DOHH2 (cell line): ENCODE measurements at regions not wholly inside any gene's neighbourhood (a gene's known extent, or its start where the extent isn't known, plus 50 kb on each side); places are given as distances from the start of the nearest gene placed in this dataset.

Experiments
- H3F3A ChIP-seq: fragments of 200-600 bp; sonication (generic), shearing (Covaris generic); 2 replicates; pipeline ENCODE4 v1.6.0; 2016; ENCODE audit warnings: antibody characterized with exemption, mild to moderate bottlenecking; ENCODE audit not compliant: control insufficient read depth, insufficient read depth
- H3K27ac ChIP-seq: fragments of 200-600 bp; sonication (generic); 2 replicates; pipeline ENCODE4 v1.5.1; 2014; ENCODE audit warnings: low read depth, mild to moderate bottlenecking, low read length, moderate library complexity
- H3K27me3 ChIP-seq: fragments of 200-600 bp; sonication (generic); 2 replicates; pipeline ENCODE4 v1.6.1; 2014; ENCODE audit warnings: mild to moderate bottlenecking, low read length, mixed read lengths; ENCODE audit not compliant: control insufficient read depth
- H3K36me3 ChIP-seq: fragments of 200-600 bp; sonication (generic); 2 replicates; pipeline ENCODE4 v1.6.1; 2014; ENCODE audit warnings: mild to moderate bottlenecking, low read length, moderate library complexity, mixed read lengths; ENCODE audit not compliant: control insufficient read depth
- H3K4me1 ChIP-seq: fragments of 200-600 bp; sonication (generic); 2 replicates; pipeline ENCODE4 v1.6.1; 2014; ENCODE audit warnings: mild to moderate bottlenecking, low read length, mixed read lengths; ENCODE audit not compliant: control insufficient read depth
- H3K4me2 ChIP-seq: fragments of 200-600 bp; sonication (generic); 2 replicates; pipeline ENCODE4 v1.6.0; 2014; ENCODE audit warnings: mild to moderate bottlenecking, low read length, moderate library complexity
- H3K4me3 ChIP-seq: fragments of 200-600 bp; sonication (generic); 2 replicates; pipeline ENCODE4 v1.5.1; 2014; ENCODE audit warnings: mild to moderate bottlenecking, low read length, mixed read lengths
- H3K79me2 ChIP-seq: fragments of 200-600 bp; sonication (generic); 2 replicates; pipeline ENCODE4 v1.6.1; 2014; ENCODE audit warnings: mild to moderate bottlenecking, low read length, mixed read lengths; ENCODE audit not compliant: control insufficient read depth
- H3K9me2 ChIP-seq: fragments of 200-600 bp; sonication (generic); replicated peaks from 2 replicates; pipeline ENCODE4 v1.6.1; 2014; ENCODE audit warnings: mild to moderate bottlenecking, low read length, mixed read lengths; ENCODE audit not compliant: control insufficient read depth
- H3K9me3 ChIP-seq: fragments of 200-600 bp; sonication (generic); 2 replicates; pipeline ENCODE4 v1.6.1; 2014; ENCODE audit warnings: antibody characterized with exemption, low read length, mixed read lengths; ENCODE audit not compliant: control insufficient read depth, insufficient read depth
- H4K20me1 ChIP-seq: fragments of 200-600 bp; sonication (generic); 2 replicates; pipeline ENCODE4 v1.6.0; 2014; ENCODE audit warnings: low read depth, mild to moderate bottlenecking, antibody characterized with exemption, low read length, moderate library complexity; ENCODE audit not compliant: control insufficient read depth, insufficient read depth
- EZH2phosphoT487 ChIP-seq: fragments of 200-600 bp; sonication (generic); IDR thresholded peaks from 2 replicates; pipeline ENCODE4 v1.6.1; 2017; ENCODE audit warnings: borderline replicate concordance, mild to moderate bottlenecking, antibody characterized with exemption, low read length, moderate library complexity, mixed read lengths
- TF ChIP-seq, protein P1 (sequence below): fragments of 200-600 bp; sonication (generic); IDR thresholded peaks from one replicate; pipeline ENCODE4 v1.5.1; 2014; ENCODE audit warnings: antibody characterized with exemption, mild to moderate bottlenecking, low read depth, low read length; ENCODE audit not compliant: poor library complexity, severe bottlenecking

DNA sequence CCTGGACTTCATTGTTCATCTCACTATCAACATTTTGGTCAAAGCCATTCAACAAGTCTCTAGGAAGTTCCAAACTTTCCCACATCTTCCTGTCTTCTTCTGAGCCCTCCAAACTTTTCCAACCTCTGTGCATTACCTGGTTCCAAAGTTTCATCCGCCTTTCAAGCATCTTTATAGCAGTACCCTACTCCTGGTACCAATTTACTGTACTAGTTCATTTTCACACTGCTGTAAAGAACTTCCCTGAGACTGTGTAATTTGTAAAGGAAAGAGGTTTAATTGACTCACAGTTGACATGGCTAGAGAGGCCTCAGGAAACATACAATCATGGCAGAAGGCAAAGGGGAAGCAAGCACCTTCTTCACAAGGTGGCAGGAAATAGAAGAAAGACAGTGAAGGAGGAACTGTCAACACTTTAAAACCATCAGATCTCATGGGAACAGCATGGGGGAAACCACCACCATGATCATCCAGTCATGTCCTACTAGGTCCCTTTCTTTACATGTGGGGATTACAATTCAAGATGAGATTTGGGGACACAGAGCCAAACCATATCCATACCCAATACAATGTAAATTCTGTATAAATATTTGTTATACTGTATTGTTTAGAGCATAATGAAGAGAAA is 109.7 kb downstream of the C12orf75 start:
- Histone ChIP-seq H3K36me3 (no peaks in the 10 kb centered on the region), H3K4me2 (no peak overlapping the region), H4K20me1 (no peaks in the 10 kb centered on the region), H3K4me1 (no peaks in the 10 kb centered on the region), H3K27ac (no peak overlapping the region), H3K9me2 (no peaks in the 10 kb centered on the region), H3K4me3 (no peak overlapping the region), H3K79me2 (no peaks in the 10 kb centered on the region), H3F3A (no peaks in the 10 kb centered on the region), H3K9me3 (no peaks in the 10 kb centered on the region), H3K27me3 (peaks cover 23% of the 10 kb centered on the region)
- TF ChIP-seq, protein P1, sequence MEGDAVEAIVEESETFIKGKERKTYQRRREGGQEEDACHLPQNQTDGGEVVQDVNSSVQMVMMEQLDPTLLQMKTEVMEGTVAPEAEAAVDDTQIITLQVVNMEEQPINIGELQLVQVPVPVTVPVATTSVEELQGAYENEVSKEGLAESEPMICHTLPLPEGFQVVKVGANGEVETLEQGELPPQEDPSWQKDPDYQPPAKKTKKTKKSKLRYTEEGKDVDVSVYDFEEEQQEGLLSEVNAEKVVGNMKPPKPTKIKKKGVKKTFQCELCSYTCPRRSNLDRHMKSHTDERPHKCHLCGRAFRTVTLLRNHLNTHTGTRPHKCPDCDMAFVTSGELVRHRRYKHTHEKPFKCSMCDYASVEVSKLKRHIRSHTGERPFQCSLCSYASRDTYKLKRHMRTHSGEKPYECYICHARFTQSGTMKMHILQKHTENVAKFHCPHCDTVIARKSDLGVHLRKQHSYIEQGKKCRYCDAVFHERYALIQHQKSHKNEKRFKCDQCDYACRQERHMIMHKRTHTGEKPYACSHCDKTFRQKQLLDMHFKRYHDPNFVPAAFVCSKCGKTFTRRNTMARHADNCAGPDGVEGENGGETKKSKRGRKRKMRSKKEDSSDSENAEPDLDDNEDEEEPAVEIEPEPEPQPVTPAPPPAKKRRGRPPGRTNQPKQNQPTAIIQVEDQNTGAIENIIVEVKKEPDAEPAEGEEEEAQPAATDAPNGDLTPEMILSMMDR, result no peak
- no peak for TF ChIP-seq EZH2phosphoT487

DNA sequence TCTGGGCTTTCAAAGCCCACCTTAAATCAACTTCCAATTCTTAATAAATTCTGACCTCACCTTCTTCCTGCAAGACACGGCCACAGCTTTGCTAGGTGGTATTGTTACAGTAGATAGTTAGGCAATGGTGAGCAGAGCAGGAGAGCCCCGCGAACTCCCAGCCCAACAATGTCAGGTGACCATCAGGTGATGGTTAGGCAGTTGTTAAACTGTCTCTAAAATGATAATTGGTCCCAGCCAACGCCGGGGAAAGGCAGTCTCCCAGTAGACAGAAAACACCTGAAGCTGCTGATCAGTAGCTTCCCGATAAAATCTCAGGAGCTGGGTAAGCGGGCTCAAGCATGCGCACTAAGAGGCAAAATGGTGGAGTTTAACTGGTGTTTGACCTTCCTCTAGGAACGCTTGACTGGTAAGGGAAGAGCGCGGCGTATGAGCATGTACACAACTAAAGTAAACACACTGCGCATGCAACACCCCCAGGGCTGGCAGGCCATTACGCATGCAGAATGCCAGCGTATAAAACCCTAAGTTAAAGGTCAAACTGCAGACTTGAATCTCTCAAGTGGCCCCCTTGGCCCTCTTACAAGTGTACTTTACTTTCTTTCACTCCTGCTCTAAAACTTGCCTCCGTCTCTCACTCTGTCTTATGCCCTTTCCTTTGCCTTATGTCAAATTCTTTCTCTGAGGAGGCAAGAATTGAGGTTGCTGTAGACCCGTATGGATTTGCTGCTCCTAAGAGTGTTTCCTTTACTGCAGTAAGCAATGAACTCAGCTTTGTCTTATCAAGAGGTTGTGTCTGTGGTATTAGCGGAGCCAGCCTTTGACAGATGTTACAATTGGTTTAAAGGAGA is 113.5 kb downstream of the C12orf75 start:
- H3K9me3 ChIP-seq, result no peaks in the 10 kb centered on the region
- no peak for TF ChIP-seq EZH2phosphoT487
- TF ChIP-seq, protein P1, result no peak
- H4K20me1 ChIP-seq, result no peaks in the 10 kb centered on the region
- H3K4me3 ChIP-seq, result no peak overlapping the region
- H3K36me3 ChIP-seq, result no peaks in the 10 kb centered on the region
- H3K4me2 ChIP-seq, result no peak overlapping the region
- no peaks in the 10 kb centered on the region for H3F3A ChIP-seq
- H3K79me2 ChIP-seq, result no peaks in the 10 kb centered on the region
- no peak overlapping the region for H3K27ac ChIP-seq
- peaks cover 27% of the 10 kb centered on the region for H3K27me3 ChIP-seq
- H3K9me2 ChIP-seq, result no peaks in the 10 kb centered on the region
- no peaks in the 10 kb centered on the region for H3K4me1 ChIP-seq

DNA sequence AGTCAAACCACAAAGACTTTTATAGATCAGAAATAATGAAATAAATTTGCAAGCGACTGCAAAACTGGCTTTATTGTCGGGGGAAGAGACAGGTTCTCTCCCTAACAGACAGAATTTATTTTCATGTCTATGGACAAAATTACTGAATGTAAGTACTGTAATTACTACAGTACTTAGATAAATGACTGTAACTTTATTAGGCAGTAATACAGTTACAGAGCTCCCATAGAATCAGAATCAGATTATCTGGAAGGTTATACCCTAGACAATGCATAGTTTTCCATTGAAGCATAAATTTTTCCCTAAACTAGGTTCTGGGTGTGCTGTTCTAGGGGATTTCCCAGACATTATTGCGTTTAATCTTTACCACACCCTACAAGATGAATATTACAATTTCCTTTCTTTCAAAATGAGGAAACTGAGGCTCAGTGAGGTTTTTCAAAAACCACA is 114.2 kb downstream of the C12orf75 start:
- no peaks in the 10 kb centered on the region for H3F3A ChIP-seq
- no peaks in the 10 kb centered on the region for H3K79me2 ChIP-seq
- no peak overlapping the region for H3K4me3 ChIP-seq
- H3K4me1 ChIP-seq, result no peaks in the 10 kb centered on the region
- H3K4me2 ChIP-seq, result no peak overlapping the region
- no peak overlapping the region for H3K27ac ChIP-seq
- H3K9me3 ChIP-seq, result no peaks in the 10 kb centered on the region
- H4K20me1 ChIP-seq, result no peaks in the 10 kb centered on the region
- TF ChIP-seq, protein P1, result no peak
- no peak for TF ChIP-seq EZH2phosphoT487
- H3K36me3 ChIP-seq, result no peaks in the 10 kb centered on the region
- peaks cover 27% of the 10 kb centered on the region for H3K27me3 ChIP-seq
- no peaks in the 10 kb centered on the region for H3K9me2 ChIP-seq
